Central memory CD8-positive, alpha-beta T cell (primary cell): ENCODE measurements at regions not wholly inside any gene's neighbourhood (a gene's known extent, or its start where the extent isn't known, plus 50 kb on each side); places are given as distances from the start of the nearest gene placed in this dataset.

Experiments used
- ATAC-seq: fragments of 150-1000 bp; cut with Tn5 transposase; replicated peaks from 2 replicates; pipeline ENCODE4 v1.10.0; 2022; ENCODE audit warnings: mild to moderate bottlenecking, moderate FRiP score, moderate number of reproducible peaks; ENCODE audit not compliant: poor library complexity, severe bottlenecking; ENCODE audit errors: extremely low read depth
- DNase-seq, 2 donors: peaks; one replicate each; pipeline ENCODE4 v3.0.0; 2021; ENCODE audit warnings: low spot score in 2 of 2
- H3K27ac Mint-ChIP-seq: one replicate; pipeline ENCODE4 v1.8.0; 2022; ENCODE audit warnings: low read depth, mild to moderate bottlenecking, moderate library complexity, mixed read lengths
- H3K27me3 Mint-ChIP-seq: one replicate; pipeline ENCODE4 v1.8.0; 2022; ENCODE audit warnings: mixed read lengths
- H3K36me3 Mint-ChIP-seq: one replicate; pipeline ENCODE4 v1.8.0; 2022; ENCODE audit warnings: mild to moderate bottlenecking, moderate library complexity, mixed read lengths; ENCODE audit not compliant: insufficient read depth
- H3K4me1 Mint-ChIP-seq: one replicate; pipeline ENCODE4 v1.8.0; 2022; ENCODE audit warnings: mixed read lengths
- H3K4me3 Mint-ChIP-seq: one replicate; pipeline ENCODE4 v1.8.0; 2022; ENCODE audit warnings: mild to moderate bottlenecking, moderate library complexity, mixed read lengths
- H3K9me3 Mint-ChIP-seq: one replicate; pipeline ENCODE4 v1.8.0; 2022; ENCODE audit warnings: mixed read lengths

- no peak for ATAC-seq
- Mint-ChIP-seq H3K4me3 (no peak overlapping the region), H3K27ac (no peak overlapping the region), H3K36me3 (peaks cover 2% of the 10 kb centered on the region), H3K27me3 (peaks cover 24% of the 10 kb centered on the region), H3K4me1 (no peaks in the 10 kb centered on the region), H3K9me3 (no peaks in the 10 kb centered on the region)
- no peak for DNase-seq
These were observed 76.3 kb upstream of the UMPS start for GRCh38 chr3:124653797-124654469.

DNA sequence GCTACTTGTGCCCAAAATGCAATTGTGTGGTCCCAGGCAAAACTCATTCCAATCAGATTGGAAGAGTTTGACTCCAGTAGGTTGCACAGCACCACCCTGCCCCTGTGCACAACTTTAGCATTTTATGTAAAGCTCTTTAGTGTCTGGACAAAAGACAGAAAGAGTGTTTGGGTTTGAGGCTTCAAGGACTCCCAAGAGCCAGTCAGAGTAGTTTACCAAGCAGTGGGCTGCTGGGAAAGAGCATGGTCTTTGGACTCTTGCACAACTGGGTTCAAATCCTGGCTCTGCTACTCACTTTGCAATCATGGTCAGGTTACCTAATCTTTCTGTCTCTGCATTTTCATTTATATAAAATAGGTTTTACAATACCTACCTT, 75.8 kb upstream of the UMPS start:
- H3K27me3 Mint-ChIP-seq: peaks cover 24% of the 10 kb centered on the region
- H3K4me3 Mint-ChIP-seq: no peak overlapping the region
- no peak overlapping the region for H3K27ac Mint-ChIP-seq
- DNase-seq (no peak), ATAC-seq (no peak)
- H3K4me1 Mint-ChIP-seq: no peaks in the 10 kb centered on the region
- peaks cover 2% of the 10 kb centered on the region for H3K36me3 Mint-ChIP-seq
- H3K9me3 Mint-ChIP-seq: no peaks in the 10 kb centered on the region

GRCh38 chr3:124656531-124656930, 73.7 kb upstream of the UMPS start:
- Mint-ChIP-seq H3K36me3 (peaks cover 6% of the 10 kb centered on the region), H3K27me3 (peaks cover 10% of the 10 kb centered on the region), H3K4me1 (no peaks in the 10 kb centered on the region), H3K9me3 (no peaks in the 10 kb centered on the region), H3K27ac (no peak overlapping the region), H3K4me3 (no peak overlapping the region)
- no peak for ATAC-seq
- no peak for DNase-seq

DNA sequence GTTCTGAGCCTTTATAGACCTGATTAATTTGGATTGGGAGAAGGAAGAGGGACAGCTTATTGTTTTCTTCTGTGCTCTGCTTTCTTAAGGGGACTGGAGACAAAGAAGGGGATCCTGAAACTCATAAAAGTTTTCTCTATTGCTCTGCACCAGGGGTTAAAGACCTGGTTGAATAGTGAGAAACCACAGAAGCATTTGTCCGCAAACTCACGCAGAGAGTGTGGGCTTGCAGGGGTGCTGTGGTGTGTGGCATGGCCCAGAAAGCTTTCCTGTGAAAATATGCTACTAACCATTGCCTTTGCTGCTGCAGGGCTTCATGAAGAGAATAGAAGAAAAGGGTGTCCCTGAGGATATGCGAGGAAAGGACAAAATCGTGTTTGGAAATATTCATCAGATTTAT, 73.1 kb upstream of the UMPS start:
- no peak overlapping the region for H3K4me3 Mint-ChIP-seq

GRCh38 chr3:124658270-124658669, 72.0 kb upstream of the UMPS start:
- H3K9me3 Mint-ChIP-seq: no peaks in the 10 kb centered on the region
- H3K4me1 Mint-ChIP-seq: no peaks in the 10 kb centered on the region
- peaks cover 6% of the 10 kb centered on the region for H3K36me3 Mint-ChIP-seq
- H3K27ac Mint-ChIP-seq: no peak overlapping the region
- DNase-seq (no peak), ATAC-seq (no peak)
- peaks cover 10% of the 10 kb centered on the region for H3K27me3 Mint-ChIP-seq
- no peak overlapping the region for H3K4me3 Mint-ChIP-seq

More for the DNA sequence above, 73.1 kb upstream of the UMPS start:
- ATAC-seq: no peak
- H3K27me3 Mint-ChIP-seq: peaks cover 10% of the 10 kb centered on the region
- H3K4me1 Mint-ChIP-seq: no peaks in the 10 kb centered on the region
- H3K9me3 Mint-ChIP-seq: no peaks in the 10 kb centered on the region
- DNase-seq: no peak
- H3K27ac Mint-ChIP-seq: no peak overlapping the region
- H3K36me3 Mint-ChIP-seq: peaks cover 6% of the 10 kb centered on the region

GRCh38 chr3:124659175-124659574, 71.1 kb upstream of the UMPS start:
- Mint-ChIP-seq H3K9me3 (no peaks in the 10 kb centered on the region), H3K27ac (no peak overlapping the region), H3K4me1 (no peaks in the 10 kb centered on the region), H3K4me3 (no peak overlapping the region), H3K36me3 (peaks cover 6% of the 10 kb centered on the region), H3K27me3 (peaks cover 19% of the 10 kb centered on the region)
- DNase-seq: no peak
- ATAC-seq: no peak

GRCh38 chr3:124660599-124660998, 69.7 kb upstream of the UMPS start:
- Mint-ChIP-seq H3K4me1 (no peaks in the 10 kb centered on the region), H3K27me3 (peaks cover 29% of the 10 kb centered on the region), H3K4me3 (no peak overlapping the region), H3K27ac (no peak overlapping the region), H3K9me3 (no peaks in the 10 kb centered on the region), H3K36me3 (peaks cover 4% of the 10 kb centered on the region)
- DNase-seq (no peak), ATAC-seq (no peak)

- Mint-ChIP-seq H3K9me3 (no peaks in the 10 kb centered on the region), H3K36me3 (peaks cover 4% of the 10 kb centered on the region), H3K27ac (no peak overlapping the region), H3K27me3 (peaks cover 19% of the 10 kb centered on the region), H3K4me3 (no peak overlapping the region), H3K4me1 (no peaks in the 10 kb centered on the region)
- ATAC-seq: no peak
- DNase-seq: no peak
These were observed 66.6 kb upstream of the UMPS start for GRCh38 chr3:124663690-124664089.

DNA sequence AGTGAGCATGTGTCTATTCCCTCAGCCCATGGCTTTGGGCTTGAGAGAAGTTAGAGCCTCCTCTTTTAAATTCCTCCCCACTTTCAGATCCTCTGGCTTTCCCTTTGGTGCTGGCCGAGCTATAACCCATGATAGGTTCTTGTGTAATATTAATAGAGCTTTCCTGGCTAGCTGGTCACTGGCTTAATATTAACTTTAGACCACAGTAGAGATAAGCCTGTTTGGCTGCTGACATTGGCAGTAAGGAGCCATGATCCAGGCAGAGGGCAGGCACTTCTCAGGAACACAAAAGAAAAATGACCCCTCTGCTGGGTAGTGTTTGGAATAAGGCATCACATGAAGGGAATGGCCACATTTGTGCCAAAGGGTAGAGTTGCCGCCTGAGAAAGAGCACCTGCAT, 65.4 kb upstream of the UMPS start:
- Mint-ChIP-seq H3K4me3 (no peak overlapping the region), H3K27me3 (peaks cover 19% of the 10 kb centered on the region), H3K36me3 (peaks cover 4% of the 10 kb centered on the region), H3K4me1 (no peaks in the 10 kb centered on the region), H3K27ac (no peak overlapping the region), H3K9me3 (no peaks in the 10 kb centered on the region)
- ATAC-seq (no peak), DNase-seq (no peak)

GRCh38 chr3:124666067-124666466, 64.2 kb upstream of the UMPS start:
- Mint-ChIP-seq H3K27me3 (peaks cover 19% of the 10 kb centered on the region), H3K4me3 (no peak overlapping the region), H3K27ac (no peak overlapping the region), H3K9me3 (peaks cover 5% of the 10 kb centered on the region), H3K4me1 (peaks cover 5% of the 10 kb centered on the region), H3K36me3 (no peaks in the 10 kb centered on the region)
- DNase-seq (no peak), ATAC-seq (no peak)

DNA sequence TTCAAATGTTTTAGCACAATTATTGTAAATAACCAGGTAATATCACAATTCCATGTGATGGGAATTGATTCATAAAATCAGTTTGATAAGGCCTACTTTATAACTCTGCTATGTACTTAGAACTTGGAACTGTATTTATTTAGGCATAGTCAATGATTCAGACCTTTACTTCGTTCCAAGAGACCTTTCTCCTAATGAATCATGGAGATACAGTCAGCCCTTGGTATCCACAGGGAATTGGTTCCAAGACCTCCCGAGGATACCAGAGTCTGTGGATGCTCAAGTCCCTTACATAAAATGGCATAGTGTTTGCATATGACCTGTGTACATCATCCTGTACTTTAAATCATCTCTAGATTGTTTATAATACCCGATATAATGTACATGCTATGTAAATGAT, 60.8 kb upstream of the UMPS start:
- no peak for ATAC-seq
- Mint-ChIP-seq H3K27me3 (peaks cover 9% of the 10 kb centered on the region), H3K27ac (no peak overlapping the region), H3K4me1 (peaks cover 10% of the 10 kb centered on the region), H3K4me3 (no peak overlapping the region), H3K36me3 (peaks cover 4% of the 10 kb centered on the region), H3K9me3 (peaks cover 9% of the 10 kb centered on the region)
- DNase-seq: no peak

DNA sequence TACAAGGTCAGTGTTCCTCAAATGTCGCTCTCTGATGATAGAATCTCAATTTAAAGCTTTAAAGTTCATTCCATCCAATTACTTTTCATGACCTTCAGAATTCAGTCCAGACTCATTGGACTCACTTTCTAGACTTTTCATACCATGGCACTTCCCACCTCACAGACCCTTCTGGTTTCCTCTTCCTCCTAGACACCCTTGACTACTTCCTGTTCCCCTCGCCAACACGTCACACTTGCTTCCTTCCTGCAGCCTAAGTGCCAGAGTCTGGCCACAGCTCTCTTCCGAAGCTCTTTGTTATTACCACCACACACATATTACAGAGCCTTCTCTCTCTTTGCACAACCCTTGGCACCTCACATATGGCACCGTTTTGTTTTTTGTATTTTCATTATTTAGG, 59.1 kb upstream of the UMPS start:
- Mint-ChIP-seq H3K9me3 (peaks cover 9% of the 10 kb centered on the region), H3K27me3 (no peaks in the 10 kb centered on the region), H3K27ac (peak overlapping the region; percentile 74), H3K4me3 (no peak overlapping the region), H3K4me1 (peaks cover 10% of the 10 kb centered on the region), H3K36me3 (peaks cover 7% of the 10 kb centered on the region)
- peak; percentile 95 for ATAC-seq
- DNase-seq: peak in 1 of 2 donors; percentile 16

DNA sequence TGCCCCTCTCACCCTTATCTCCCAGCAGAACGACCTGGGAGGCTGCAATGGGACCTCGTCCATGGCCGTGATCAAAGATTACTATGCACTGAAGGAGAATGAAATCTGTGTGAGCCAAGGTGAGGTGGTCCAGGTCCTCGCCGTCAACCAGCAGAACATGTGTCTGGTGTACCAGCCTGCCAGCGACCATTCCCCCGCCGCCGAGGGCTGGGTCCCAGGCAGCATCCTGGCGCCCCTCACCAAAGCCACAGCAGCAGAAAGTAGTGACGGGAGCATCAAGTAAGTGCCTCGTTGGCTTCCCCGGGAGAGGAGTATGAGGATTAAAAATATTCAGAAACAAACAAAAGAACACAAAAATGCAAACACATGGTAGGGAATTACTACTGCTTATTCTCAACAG, 55.9 kb upstream of the UMPS start:
- peaks cover 9% of the 10 kb centered on the region for H3K9me3 Mint-ChIP-seq
- H3K36me3 Mint-ChIP-seq: peaks cover 8% of the 10 kb centered on the region
- H3K27me3 Mint-ChIP-seq: peaks cover 13% of the 10 kb centered on the region
- no peak for ATAC-seq
- no peak for DNase-seq
- peaks cover 10% of the 10 kb centered on the region for H3K4me1 Mint-ChIP-seq
- H3K4me3 Mint-ChIP-seq: no peak overlapping the region
- H3K27ac Mint-ChIP-seq: no peak overlapping the region
